OCI-LY3 (cell line): ENCODE measurements at regions not wholly inside any gene's neighbourhood (a gene's known extent, or its start where the extent isn't known, plus 50 kb on each side); places are given as distances from the start of the nearest gene placed in this dataset.

Experiments used
- EZH2phosphoT487 ChIP-seq: fragments of 200-600 bp; shearing (Covaris generic); IDR thresholded peaks from 2 replicates; pipeline ENCODE4 v1.6.1; 2018; ENCODE audit warnings: antibody characterized with exemption, mixed run types, low read depth
- TF ChIP-seq, protein P1 (sequence below): fragments of 200-600, 300-600 bp; sonication (generic); IDR thresholded peaks from 2 replicates; pipeline ENCODE4 v1.5.1; 2014; ENCODE audit warnings: antibody characterized with exemption, low read length, low read depth

DNA sequence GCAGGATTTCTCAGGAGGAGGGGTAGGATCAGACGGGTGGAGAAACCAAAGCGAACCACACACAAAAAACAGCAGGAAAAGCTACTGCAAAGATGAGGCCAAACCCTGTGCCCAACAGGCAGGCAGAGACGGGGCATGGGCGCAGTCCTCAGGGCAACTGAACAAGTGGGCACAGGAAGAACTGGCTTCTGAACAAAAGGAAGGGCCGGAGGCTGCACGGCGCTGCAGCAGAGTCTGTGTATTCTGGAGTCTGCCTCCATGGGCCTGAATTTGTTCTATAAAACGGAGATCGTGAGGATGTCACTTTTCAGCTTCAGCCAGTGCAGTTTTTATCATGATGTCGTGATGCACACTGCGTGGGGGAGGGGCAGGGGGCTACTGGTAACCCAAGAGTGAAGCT lies 1026.0 kb downstream of the TBC1D22A start:
- TF ChIP-seq, protein P1, sequence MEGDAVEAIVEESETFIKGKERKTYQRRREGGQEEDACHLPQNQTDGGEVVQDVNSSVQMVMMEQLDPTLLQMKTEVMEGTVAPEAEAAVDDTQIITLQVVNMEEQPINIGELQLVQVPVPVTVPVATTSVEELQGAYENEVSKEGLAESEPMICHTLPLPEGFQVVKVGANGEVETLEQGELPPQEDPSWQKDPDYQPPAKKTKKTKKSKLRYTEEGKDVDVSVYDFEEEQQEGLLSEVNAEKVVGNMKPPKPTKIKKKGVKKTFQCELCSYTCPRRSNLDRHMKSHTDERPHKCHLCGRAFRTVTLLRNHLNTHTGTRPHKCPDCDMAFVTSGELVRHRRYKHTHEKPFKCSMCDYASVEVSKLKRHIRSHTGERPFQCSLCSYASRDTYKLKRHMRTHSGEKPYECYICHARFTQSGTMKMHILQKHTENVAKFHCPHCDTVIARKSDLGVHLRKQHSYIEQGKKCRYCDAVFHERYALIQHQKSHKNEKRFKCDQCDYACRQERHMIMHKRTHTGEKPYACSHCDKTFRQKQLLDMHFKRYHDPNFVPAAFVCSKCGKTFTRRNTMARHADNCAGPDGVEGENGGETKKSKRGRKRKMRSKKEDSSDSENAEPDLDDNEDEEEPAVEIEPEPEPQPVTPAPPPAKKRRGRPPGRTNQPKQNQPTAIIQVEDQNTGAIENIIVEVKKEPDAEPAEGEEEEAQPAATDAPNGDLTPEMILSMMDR, result no peak
- TF ChIP-seq EZH2phosphoT487, result no peak
